ENCODE measurements at regions not wholly inside any gene's neighbourhood (a gene's known extent, or its start where the extent isn't known, plus 50 kb on each side); places are given as distances from the start of the nearest gene placed in this dataset.

DNA sequence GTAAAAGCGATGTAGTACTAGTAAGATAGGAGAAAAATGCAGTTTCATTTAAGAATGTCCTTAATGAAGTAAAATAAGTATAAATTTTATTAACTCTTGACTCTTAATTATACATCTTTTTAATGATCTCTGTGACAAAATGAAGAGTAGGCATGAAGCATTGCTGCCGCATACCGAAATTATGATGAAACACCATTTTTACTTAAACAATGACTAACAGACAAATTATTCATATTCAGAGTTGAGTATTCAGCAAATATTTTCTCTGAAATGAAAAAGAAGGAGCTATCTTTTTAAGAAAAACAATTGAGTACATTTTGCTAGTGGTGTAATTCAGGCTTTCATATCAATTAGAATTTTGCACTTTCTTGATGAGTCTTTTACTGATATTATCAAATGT is 150.6 kb upstream of the DOCK10 start:
- no peak overlapping the region for H3K27ac ChIP-seq (ENCODE audit: low read length)

GRCh38 chr2:225190987-225191386 is 148.7 kb upstream of the DOCK10 start:
- Histone ChIP-seq H3K9me2 (replicated peaks; ENCODE audit: insufficient read depth, low read length) (no peaks in the 10 kb centered on the region), H3K36me3 (replicated peaks; ENCODE audit: insufficient read depth, low read length) (no peaks in the 10 kb centered on the region), H3K27ac (ENCODE audit: low read length) (no peak overlapping the region), H3K9ac (ENCODE audit: low read length) (no peak overlapping the region), H3K4me1 (ENCODE audit: low read length) (no peaks in the 10 kb centered on the region), H3K79me2 (ENCODE audit: low read length) (no peaks in the 10 kb centered on the region), H3F3A (ENCODE audit: insufficient read depth, low read length) (no peaks in the 10 kb centered on the region), H3K27me3 (replicated peaks; ENCODE audit: insufficient read depth, low read length) (no peaks in the 10 kb centered on the region), H3K4me3 (ENCODE audit: low read length) (no peak overlapping the region), H3K9me3 (replicated peaks; ENCODE audit: insufficient read depth, low read length) (no peaks in the 10 kb centered on the region), H3K4me2 (ENCODE audit: low read depth, low read length) (no peak overlapping the region), H2AFZ (ENCODE audit: low read length) (no peak overlapping the region), H4K20me1 (ENCODE audit: insufficient read depth, low read length) (no peaks in the 10 kb centered on the region)
- no peak for DNase-seq
- TF ChIP-seq EZH2 (optimal IDR thresholded peaks at IDR 0.05; ENCODE audit: low read depth, low read length) (no peak), EZH2phosphoT487 (IDR thresholded peaks at IDR 0.05; ENCODE audit: low read length) (no peak), CTCF (IDR thresholded peaks at IDR 0.05; ENCODE audit: low read length) (no peak)

More for the DNA sequence above, 150.6 kb upstream of the DOCK10 start:
- no peaks in the 10 kb centered on the region for H3K27me3 ChIP-seq (replicated peaks; ENCODE audit: insufficient read depth, low read length)
- H3F3A ChIP-seq (ENCODE audit: insufficient read depth, low read length), result no peaks in the 10 kb centered on the region
- TF ChIP-seq CTCF (IDR thresholded peaks at IDR 0.05; ENCODE audit: low read length) (no peak), EZH2 (optimal IDR thresholded peaks at IDR 0.05; ENCODE audit: low read depth, low read length) (no peak), EZH2phosphoT487 (IDR thresholded peaks at IDR 0.05; ENCODE audit: low read length) (no peak)
- H4K20me1 ChIP-seq (ENCODE audit: insufficient read depth, low read length), result no peaks in the 10 kb centered on the region
- no peak overlapping the region for H2AFZ ChIP-seq (ENCODE audit: low read length)
- no peaks in the 10 kb centered on the region for H3K79me2 ChIP-seq (ENCODE audit: low read length)
- no peak overlapping the region for H3K4me2 ChIP-seq (ENCODE audit: low read depth, low read length)
- no peaks in the 10 kb centered on the region for H3K4me1 ChIP-seq (ENCODE audit: low read length)
- no peaks in the 10 kb centered on the region for H3K9me3 ChIP-seq (replicated peaks; ENCODE audit: insufficient read depth, low read length)
- no peak overlapping the region for H3K9ac ChIP-seq (ENCODE audit: low read length)
- no peaks in the 10 kb centered on the region; the same call in 1 of the 2 replicates for H3K9me2 ChIP-seq (replicated peaks; ENCODE audit: insufficient read depth, low read length)
- DNase-seq, result no peak
- no peak overlapping the region for H3K4me3 ChIP-seq (ENCODE audit: low read length)
- no peaks in the 10 kb centered on the region for H3K36me3 ChIP-seq (replicated peaks; ENCODE audit: insufficient read depth, low read length)

DNA sequence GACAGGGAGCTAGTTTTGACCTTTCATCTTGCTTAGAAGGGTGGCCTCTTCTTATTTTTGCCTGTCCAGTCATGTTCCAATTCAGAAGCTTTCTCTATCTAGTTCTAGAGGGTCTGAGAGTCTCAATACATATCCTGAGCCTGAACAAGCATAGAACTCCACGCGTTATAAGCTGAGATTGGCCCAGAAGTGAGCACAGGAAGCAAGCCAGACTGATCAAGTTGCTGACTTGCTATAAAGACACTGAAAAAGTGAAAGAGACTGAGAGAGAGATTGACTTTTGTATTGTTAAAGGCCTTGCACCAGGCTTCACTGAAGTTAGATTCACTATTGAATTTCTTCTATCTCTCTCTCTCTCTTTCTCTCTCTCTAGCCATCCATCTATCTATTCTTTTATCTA is 142.7 kb upstream of the DOCK10 start:
- no peak for DNase-seq
- TF ChIP-seq EZH2 (optimal IDR thresholded peaks at IDR 0.05; ENCODE audit: low read depth, low read length), result no peak
- no peak for TF ChIP-seq EZH2phosphoT487 (IDR thresholded peaks at IDR 0.05; ENCODE audit: low read length)
- no peak for TF ChIP-seq CTCF (IDR thresholded peaks at IDR 0.05; ENCODE audit: low read length)
- H3K9ac ChIP-seq (ENCODE audit: low read length), result no peak overlapping the region
- no peaks in the 10 kb centered on the region for H3K9me3 ChIP-seq (replicated peaks; ENCODE audit: insufficient read depth, low read length)
- no peak overlapping the region for H2AFZ ChIP-seq (ENCODE audit: low read length)
- no peaks in the 10 kb centered on the region for H3K36me3 ChIP-seq (replicated peaks; ENCODE audit: insufficient read depth, low read length)
- no peak overlapping the region for H3K4me3 ChIP-seq (ENCODE audit: low read length)
- no peaks in the 10 kb centered on the region for H3K4me1 ChIP-seq (ENCODE audit: low read length)
- H3K9me2 ChIP-seq (replicated peaks; ENCODE audit: insufficient read depth, low read length), result no peaks in the 10 kb centered on the region
- no peak overlapping the region for H3K27ac ChIP-seq (ENCODE audit: low read length)
- no peaks in the 10 kb centered on the region for H4K20me1 ChIP-seq (ENCODE audit: insufficient read depth, low read length)
- no peaks in the 10 kb centered on the region for H3K79me2 ChIP-seq (ENCODE audit: low read length)
- H3K4me2 ChIP-seq (ENCODE audit: low read depth, low read length), result no peak overlapping the region
- H3K27me3 ChIP-seq (replicated peaks; ENCODE audit: insufficient read depth, low read length), result no peaks in the 10 kb centered on the region
- H3F3A ChIP-seq (ENCODE audit: insufficient read depth, low read length), result no peaks in the 10 kb centered on the region

Data from MM.1S (cell line).